HepG2 (cell line): ENCODE measurements at regions not wholly inside any gene's neighbourhood (a gene's known extent, or its start where the extent isn't known, plus 50 kb on each side); places are given as distances from the start of the nearest gene placed in this dataset.

ENCODE experiments used
- ATF3 ChIP-seq: sonication (generic); formaldehyde crosslinking; IDR thresholded peaks from 2 replicates; pipeline ENCODE4 v1.4.0; 2020; ENCODE audit warnings: missing genetic modification reagents
- CTCF ChIP-seq: sonication (generic); formaldehyde crosslinking; IDR thresholded peaks from 2 replicates; pipeline ENCODE4 v1.5.0; 2020; ENCODE audit warnings: mild to moderate bottlenecking, missing genetic modification reagents, moderate library complexity
- EZH2 ChIP-seq: conservative IDR thresholded peaks from 2 replicates; pipeline ENCODE4 v1.6.1; 2012; ENCODE audit warnings: mild to moderate bottlenecking, low read depth, low read length, moderate library complexity
- JUND ChIP-seq: sonication (generic); formaldehyde crosslinking; IDR thresholded peaks from 2 replicates; pipeline ENCODE4 v1.8.0; 2022; ENCODE audit warnings: mild to moderate bottlenecking, missing genetic modification reagents
- NFRKB ChIP-seq: fragments of 450-650 bp; IDR thresholded peaks from 2 replicates; pipeline ENCODE4 v1.6.1; 2017
- ZFY ChIP-seq: sonication (generic); formaldehyde crosslinking; IDR thresholded peaks from 2 replicates; pipeline ENCODE4 v1.4.0; 2020; ENCODE audit warnings: missing genetic modification reagents
- ZNF354B ChIP-seq: sonication (generic); formaldehyde crosslinking; IDR thresholded peaks from 2 replicates; pipeline ENCODE4 v1.8.0; 2022; ENCODE audit warnings: mild to moderate bottlenecking, missing genetic modification reagents
- ZNF614 ChIP-seq: IDR thresholded peaks from 2 replicates; pipeline ENCODE4 v1.6.1; 2018; ENCODE audit warnings: missing biosample characterization, missing genetic modification reagents, inconsistent platforms, borderline replicate concordance

- TF ChIP-seq CTCF (CRISPR knock-in tag) (no peak), NFRKB (no peak), ZNF614 (CRISPR knock-in tag) (no peak), EZH2 (no peak), ZFY (CRISPR knock-in tag) (no peak), ATF3 (CRISPR knock-in tag) (no peak), ZNF354B (CRISPR knock-in tag) (no peak), JUND (no peak)
Measured at GRCh38 chr6:6882592-6882991, 225.2 kb upstream of the RREB1 start.
